Duodenal mucosa (tissue), 2 donors: ENCODE measurements at regions not wholly inside any gene's neighbourhood (a gene's known extent, or its start where the extent isn't known, plus 50 kb on each side); places are given as distances from the start of the nearest gene placed in this dataset.

ENCODE experiments used
- H3K27ac ChIP-seq: one replicate; pipeline ENCODE4 v1.7.0; 2013; ENCODE audit warnings: low read depth, low read length
- H3K27me3 ChIP-seq, 2 donors: one replicate each; pipeline ENCODE4 v1.7.0; 2013; ENCODE audit warnings: low read length in 2 of 2, control low read depth in 1 of 2; ENCODE audit not compliant: insufficient read depth in 2 of 2, control insufficient read depth in 1 of 2
- H3K36me3 ChIP-seq, 2 donors: one replicate each; pipeline ENCODE4 v1.7.0; 2013; ENCODE audit warnings: low read length in 2 of 2, control low read depth in 1 of 2; ENCODE audit not compliant: insufficient read depth in 2 of 2, control insufficient read depth in 1 of 2
- H3K4me1 ChIP-seq, 2 donors: one replicate each; pipeline ENCODE4 v1.7.0; 2013; ENCODE audit warnings: low read length in 2 of 2, control low read depth in 1 of 2; ENCODE audit not compliant: insufficient read depth in 2 of 2, control insufficient read depth in 1 of 2
- H3K4me3 ChIP-seq, 2 donors: one replicate each; pipeline ENCODE4 v1.7.0; 2013; ENCODE audit warnings: low read length in 2 of 2, low read depth in 1 of 2
- H3K9ac ChIP-seq, 2 donors: one replicate each; pipeline ENCODE4 v1.7.0; 2013; ENCODE audit warnings: low read length in 2 of 2, low read depth in 1 of 2
- H3K9me3 ChIP-seq, 2 donors: one replicate each; pipeline ENCODE4 v1.7.0; 2013; ENCODE audit warnings: low read length in 2 of 2, control low read depth in 1 of 2; ENCODE audit not compliant: control insufficient read depth in 1 of 2

DNA sequence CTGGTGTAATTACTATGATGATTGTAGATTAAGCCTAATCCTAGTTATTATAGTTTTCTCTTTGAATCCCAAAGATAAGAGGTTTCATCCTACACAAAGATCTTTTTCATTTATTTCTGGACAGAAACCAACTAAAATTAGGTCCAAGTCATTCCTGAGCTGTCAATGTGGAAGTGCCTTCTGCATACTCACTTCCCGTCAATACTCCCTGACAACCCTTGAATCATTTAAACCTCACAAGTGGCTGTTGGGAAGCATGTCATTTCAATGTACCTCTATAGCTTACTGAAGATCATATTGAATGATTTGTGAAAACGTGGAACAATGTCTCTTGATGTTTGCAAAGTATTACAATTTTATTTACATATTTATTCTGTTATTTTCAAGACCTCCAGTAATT lies 274.1 kb downstream of the HACE1 start:
- Histone ChIP-seq H3K4me3 (no peak overlapping the region), H3K36me3 (no peaks in the 10 kb centered on the region), H3K27me3 (no peaks in the 10 kb centered on the region), H3K4me1 (no peaks in the 10 kb centered on the region), H3K27ac (no peak overlapping the region), H3K9me3 (no peaks in the 10 kb centered on the region), H3K9ac (no peak overlapping the region)

DNA sequence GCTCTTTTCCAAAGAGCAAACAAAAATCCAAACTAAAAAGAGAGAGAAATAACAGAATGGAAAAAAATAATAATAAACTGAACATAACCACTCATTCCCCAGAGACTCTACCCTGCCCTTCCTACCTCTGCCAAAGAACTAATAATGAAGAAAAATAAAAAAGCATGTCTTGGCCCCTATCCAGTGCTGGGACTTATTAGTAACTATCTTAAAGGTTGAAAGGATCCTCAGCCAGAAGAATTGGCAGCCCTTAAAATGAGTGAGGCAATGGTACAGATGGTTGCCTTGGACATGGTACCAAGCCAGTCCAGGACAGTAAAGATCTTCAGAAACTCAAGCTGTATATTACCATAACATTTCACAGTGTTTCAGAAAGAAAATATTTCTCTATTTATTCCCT lies 279.3 kb downstream of the HACE1 start:
- H3K4me1 ChIP-seq, result no peaks in the 10 kb centered on the region
- no peak overlapping the region for H3K27ac ChIP-seq
- H3K9me3 ChIP-seq, result no peaks in the 10 kb centered on the region

GRCh38 chr6:104579310-104579863 lies 280.3 kb downstream of the HACE1 start:
- Histone ChIP-seq H3K4me1 (no peaks in the 10 kb centered on the region), H3K9me3 (no peaks in the 10 kb centered on the region), H3K4me3 (no peak overlapping the region), H3K27ac (no peak overlapping the region), H3K36me3 (no peaks in the 10 kb centered on the region), H3K27me3 (no peaks in the 10 kb centered on the region), H3K9ac (no peak overlapping the region)

More for the DNA sequence above, 279.3 kb downstream of the HACE1 start:
- H3K27me3 ChIP-seq, result no peaks in the 10 kb centered on the region
- no peak overlapping the region for H3K9ac ChIP-seq
- no peak overlapping the region for H3K4me3 ChIP-seq
- H3K36me3 ChIP-seq, result no peaks in the 10 kb centered on the region

DNA sequence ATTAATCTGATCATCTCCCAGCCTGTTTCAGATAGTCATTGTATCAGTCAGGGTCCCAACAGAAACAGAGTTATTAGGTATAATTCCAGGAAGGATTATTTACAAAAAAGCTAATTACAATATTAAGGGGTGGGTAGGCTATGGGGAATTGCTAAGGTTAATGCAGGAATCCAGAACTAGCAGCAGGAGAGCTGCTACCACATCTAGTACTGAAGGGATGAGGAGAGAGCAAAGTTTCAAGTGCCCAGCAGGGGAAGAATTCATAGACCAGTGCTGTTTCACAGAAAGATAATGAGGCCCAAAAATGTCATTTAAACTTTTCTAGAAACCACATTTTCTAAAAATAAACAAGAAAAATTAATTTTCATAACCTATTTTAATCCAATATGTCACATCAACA lies 284.2 kb downstream of the HACE1 start:
- no peak overlapping the region for H3K27ac ChIP-seq
- no peak overlapping the region for H3K9ac ChIP-seq
- no peaks in the 10 kb centered on the region for H3K9me3 ChIP-seq
- no peaks in the 10 kb centered on the region for H3K4me1 ChIP-seq
- no peaks in the 10 kb centered on the region for H3K27me3 ChIP-seq
- no peak overlapping the region for H3K4me3 ChIP-seq
- H3K36me3 ChIP-seq, result no peaks in the 10 kb centered on the region

GRCh38 chr6:104574135-104574750 lies 285.5 kb downstream of the HACE1 start:
- Histone ChIP-seq H3K36me3 (no peaks in the 10 kb centered on the region), H3K4me1 (no peaks in the 10 kb centered on the region), H3K4me3 (no peak overlapping the region), H3K27me3 (no peaks in the 10 kb centered on the region), H3K9me3 (no peaks in the 10 kb centered on the region), H3K9ac (no peak overlapping the region), H3K27ac (no peak overlapping the region)

DNA sequence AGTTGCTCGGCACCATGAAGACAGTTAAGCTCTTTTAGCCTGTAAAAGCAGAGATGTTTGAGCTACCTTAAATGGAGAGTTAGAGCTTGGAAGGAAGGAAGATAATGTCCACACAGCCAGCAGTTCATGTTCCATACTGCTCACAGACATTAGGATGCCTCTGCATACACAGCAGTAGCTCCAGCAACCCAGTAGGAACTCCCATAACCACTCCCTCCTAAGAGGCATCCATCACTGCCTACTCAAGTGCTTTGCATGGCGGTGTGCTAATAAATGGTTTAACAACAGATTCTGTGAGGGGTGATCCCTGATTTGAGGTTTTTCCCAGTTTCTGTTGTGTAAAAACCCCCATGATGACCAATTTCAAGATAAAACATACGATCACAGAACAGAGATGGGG lies 286.4 kb downstream of the HACE1 start:
- Histone ChIP-seq H3K4me1 (no peaks in the 10 kb centered on the region), H3K27me3 (no peaks in the 10 kb centered on the region), H3K36me3 (no peaks in the 10 kb centered on the region), H3K27ac (no peak overlapping the region), H3K9ac (no peak overlapping the region), H3K9me3 (no peaks in the 10 kb centered on the region), H3K4me3 (no peak overlapping the region)

DNA sequence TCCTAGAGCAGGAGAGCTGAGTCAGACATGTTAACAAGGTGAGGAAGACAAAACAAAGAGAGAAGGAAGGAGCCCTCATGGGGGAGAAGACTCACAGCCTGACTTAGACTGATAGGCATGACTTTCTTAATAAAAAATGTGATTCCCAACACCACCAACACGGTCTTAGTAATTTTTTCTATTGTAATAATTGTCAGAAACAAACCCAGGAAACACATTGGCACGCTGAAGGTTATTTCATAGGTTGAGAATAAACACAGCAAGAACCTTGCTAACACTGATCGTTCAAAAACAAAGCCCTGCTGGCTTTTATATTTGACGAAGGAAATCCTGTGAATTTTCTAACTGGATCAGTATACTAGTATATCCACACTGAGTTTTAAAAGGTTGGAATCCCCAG lies 286.8 kb downstream of the HACE1 start:
- H3K4me1 ChIP-seq, result no peaks in the 10 kb centered on the region

DNA sequence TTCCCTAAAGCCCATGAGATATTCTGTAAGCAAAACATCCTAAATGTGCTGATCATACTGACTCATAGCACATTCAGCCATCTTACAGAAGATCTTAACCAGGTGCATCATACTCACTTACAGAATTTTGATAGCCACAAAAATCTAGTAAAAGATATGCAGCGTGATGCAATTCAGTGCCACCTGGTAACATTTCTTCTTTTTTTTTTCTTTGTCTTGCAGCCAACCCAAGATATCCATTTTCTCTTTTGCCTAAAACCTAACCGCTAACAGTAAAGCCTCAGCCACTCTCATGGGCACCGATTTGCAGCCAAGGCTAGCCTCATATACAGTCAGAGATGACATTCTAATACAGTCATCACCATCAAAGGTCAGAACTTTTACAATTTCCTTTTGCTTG lies 293.3 kb downstream of the HACE1 start:
- Histone ChIP-seq H3K4me1 (no peaks in the 10 kb centered on the region), H3K4me3 (no peak overlapping the region), H3K27me3 (no peaks in the 10 kb centered on the region), H3K36me3 (no peaks in the 10 kb centered on the region), H3K27ac (no peak overlapping the region), H3K9me3 (no peaks in the 10 kb centered on the region), H3K9ac (no peak overlapping the region)

More for the DNA sequence above, 286.8 kb downstream of the HACE1 start:
- no peak overlapping the region for H3K4me3 ChIP-seq
- H3K27ac ChIP-seq, result no peak overlapping the region
- no peaks in the 10 kb centered on the region for H3K9me3 ChIP-seq
- no peaks in the 10 kb centered on the region for H3K36me3 ChIP-seq
- H3K27me3 ChIP-seq, result no peaks in the 10 kb centered on the region
- H3K9ac ChIP-seq, result no peak overlapping the region

GRCh38 chr6:104563306-104563705 lies 296.4 kb downstream of the HACE1 start:
- no peak overlapping the region for H3K4me3 ChIP-seq

DNA sequence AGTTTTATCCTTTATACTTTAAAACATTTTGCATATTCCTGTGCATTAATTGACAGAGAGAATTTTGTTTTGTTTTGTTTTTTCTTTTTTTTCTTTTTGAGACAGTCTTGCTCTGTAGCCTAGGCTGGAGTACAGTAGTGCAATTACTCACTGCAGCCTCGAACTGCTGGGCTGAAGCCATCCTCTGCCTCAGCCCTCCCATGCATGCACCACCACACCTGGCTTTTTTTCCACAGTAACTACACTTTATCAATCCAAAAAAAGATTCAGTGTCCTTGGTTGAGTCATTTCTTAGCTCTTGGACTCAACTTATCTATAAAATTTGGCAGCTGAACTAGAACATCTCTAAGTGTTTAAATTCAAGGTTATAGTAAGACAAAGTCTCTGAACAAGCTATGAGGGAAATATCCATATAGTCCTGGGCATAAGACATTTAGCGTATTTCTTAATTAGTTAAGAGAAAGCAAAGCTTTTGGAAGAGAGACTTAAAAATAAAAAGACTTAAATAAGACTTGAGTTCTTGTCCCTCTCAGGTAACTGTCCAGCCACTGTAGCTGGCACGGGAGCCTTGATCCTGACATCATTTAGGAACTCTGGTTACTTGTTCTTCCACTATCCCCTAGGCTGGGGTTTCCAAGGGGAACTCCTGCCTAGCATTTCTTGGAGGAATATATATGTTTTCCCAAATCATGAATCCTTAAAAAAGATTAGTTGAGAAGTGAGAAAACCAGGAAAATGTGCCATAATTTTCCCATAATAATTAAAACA lies 300.1 kb downstream of the HACE1 start:
- Histone ChIP-seq H3K27ac (no peak overlapping the region), H3K4me3 (no peak overlapping the region), H3K9me3 (no peaks in the 10 kb centered on the region), H3K27me3 (no peaks in the 10 kb centered on the region), H3K36me3 (no peaks in the 10 kb centered on the region), H3K9ac (no peak overlapping the region), H3K4me1 (no peaks in the 10 kb centered on the region)

More at GRCh38 chr6:104563306-104563705, 296.4 kb downstream of the HACE1 start:
- Histone ChIP-seq H3K27ac (no peak overlapping the region), H3K9ac (no peak overlapping the region), H3K36me3 (no peaks in the 10 kb centered on the region), H3K9me3 (no peaks in the 10 kb centered on the region), H3K27me3 (no peaks in the 10 kb centered on the region), H3K4me1 (no peaks in the 10 kb centered on the region)
